ENCODE measurements at regions not wholly inside any gene's neighbourhood (a gene's known extent, or its start where the extent isn't known, plus 50 kb on each side); places are given as distances from the start of the nearest gene placed in this dataset.

GRCh38 chr2:220191737-220192136 is 564.3 kb downstream of the SLC4A3 start:
- H3K9me3 Mint-ChIP-seq, result no peaks in the 10 kb centered on the region
- no peaks in the 10 kb centered on the region for H3K4me1 Mint-ChIP-seq
- TF ChIP-seq CTCF (IDR thresholded peaks at IDR 0.05), result no peak
- POLR2A ChIA-PET, result no interaction called here
- CTCF ChIA-PET, result no interaction called here
- intact Hi-C loops (cut with micrococcal nuclease), result no loop called here
- no peak overlapping the region for H3K27ac Mint-ChIP-seq
- H3K27me3 Mint-ChIP-seq, result no peaks in the 10 kb centered on the region
- ATAC-seq (ENCODE audit: low read depth), result no peak
- no peaks in the 10 kb centered on the region for H3K36me3 Mint-ChIP-seq (ENCODE audit: low read depth)
- H3K4me3 Mint-ChIP-seq, result no peak overlapping the region
- DNase-seq, result no peak

GRCh38 chr2:220192994-220193753 is 565.7 kb downstream of the SLC4A3 start:
- no peak for ATAC-seq (ENCODE audit: low read depth)
- H3K27me3 Mint-ChIP-seq, result no peaks in the 10 kb centered on the region
- no peak for DNase-seq
- CTCF ChIA-PET, result no interaction called here
- POLR2A ChIA-PET, result no interaction called here
- H3K9me3 Mint-ChIP-seq, result no peaks in the 10 kb centered on the region
- intact Hi-C loops (cut with micrococcal nuclease), result no loop called here
- H3K4me1 Mint-ChIP-seq, result no peaks in the 10 kb centered on the region
- H3K27ac Mint-ChIP-seq, result no peak overlapping the region
- TF ChIP-seq CTCF (IDR thresholded peaks at IDR 0.05), result no peak
- no peaks in the 10 kb centered on the region for H3K36me3 Mint-ChIP-seq (ENCODE audit: low read depth)
- no peak overlapping the region for H3K4me3 Mint-ChIP-seq

GRCh38 chr2:220194630-220195584 is 567.5 kb downstream of the SLC4A3 start:
- no peak for TF ChIP-seq CTCF (IDR thresholded peaks at IDR 0.05)
- no peak overlapping the region for H3K4me3 Mint-ChIP-seq
- ChIA-PET POLR2A (no interaction called here), CTCF (no interaction called here)
- H3K4me1 Mint-ChIP-seq, result no peaks in the 10 kb centered on the region
- intact Hi-C loops (cut with micrococcal nuclease), result no loop called here
- no peaks in the 10 kb centered on the region for H3K27me3 Mint-ChIP-seq
- no peaks in the 10 kb centered on the region for H3K9me3 Mint-ChIP-seq
- no peaks in the 10 kb centered on the region for H3K36me3 Mint-ChIP-seq (ENCODE audit: low read depth)
- DNase-seq (no peak), ATAC-seq (ENCODE audit: low read depth) (no peak)
- H3K27ac Mint-ChIP-seq, result no peak overlapping the region

- no peak for DNase-seq
- CTCF ChIA-PET, result no interaction called here
- intact Hi-C loops (cut with micrococcal nuclease), result no loop called here
- no peak overlapping the region for H3K27ac Mint-ChIP-seq
- POLR2A ChIA-PET, result no interaction called here
- H3K4me1 Mint-ChIP-seq, result no peaks in the 10 kb centered on the region
- no peaks in the 10 kb centered on the region for H3K36me3 Mint-ChIP-seq (ENCODE audit: low read depth)
- no peaks in the 10 kb centered on the region for H3K27me3 Mint-ChIP-seq
- H3K4me3 Mint-ChIP-seq, result no peak overlapping the region
- TF ChIP-seq CTCF (IDR thresholded peaks at IDR 0.05), result no peak
- peaks cover 2% of the 10 kb centered on the region for H3K9me3 Mint-ChIP-seq
- ATAC-seq (ENCODE audit: low read depth), result no peak
These were observed 571.5 kb downstream of the SLC4A3 start for GRCh38 chr2:220198896-220199295.

- Mint-ChIP-seq H3K27ac (no peak overlapping the region), H3K4me1 (no peaks in the 10 kb centered on the region), H3K9me3 (peaks cover 2% of the 10 kb centered on the region), H3K36me3 (ENCODE audit: low read depth) (no peaks in the 10 kb centered on the region), H3K4me3 (no peak overlapping the region), H3K27me3 (no peaks in the 10 kb centered on the region)
- DNase-seq (no peak), ATAC-seq (ENCODE audit: low read depth) (no peak)
- intact Hi-C loops (cut with micrococcal nuclease), result no loop called here
- POLR2A ChIA-PET, result no interaction called here
- no peak for TF ChIP-seq CTCF (IDR thresholded peaks at IDR 0.05)
- CTCF ChIA-PET, result no interaction called here
These were observed 574.6 kb downstream of the SLC4A3 start for GRCh38 chr2:220202066-220202465.
